Smooth muscle cell (in vitro differentiated cells): ENCODE measurements at regions not wholly inside any gene's neighbourhood (a gene's known extent, or its start where the extent isn't known, plus 50 kb on each side); places are given as distances from the start of the nearest gene placed in this dataset.

Source experiments
- DNase-seq: peaks from one replicate; lab custom pipeline; 2025; ENCODE audit not compliant: unreplicated experiment; lab: John Stamatoyannopoulos, UW
- H2AFZ ChIP-seq: fragments of 200-600 bp; sonication (generic); 2 replicates; pipeline ENCODE4 v1.6.0; 2016; ENCODE audit warnings: antibody characterized with exemption, low read depth, mild to moderate bottlenecking
- H3F3A ChIP-seq: fragments of 200-600 bp; sonication (generic); 2 replicates; pipeline ENCODE4 v1.6.0; 2017; ENCODE audit warnings: antibody characterized with exemption, low read depth
- H3K27ac ChIP-seq: fragments of 200-600 bp; sonication (generic); 2 replicates; pipeline ENCODE4 v1.5.1; 2016; ENCODE audit warnings: low read depth, mild to moderate bottlenecking
- H3K27me3 ChIP-seq: fragments of 200-600 bp; sonication (generic); 2 replicates; pipeline ENCODE4 v1.6.1; 2016; ENCODE audit warnings: low read depth, mild to moderate bottlenecking
- H3K36me3 ChIP-seq: fragments of 200-600 bp; sonication (generic); 2 replicates; pipeline ENCODE4 v1.5.1; 2016; ENCODE audit warnings: low read depth
- H3K4me1 ChIP-seq: fragments of 200-600 bp; sonication (generic); 2 replicates; pipeline ENCODE4 v1.5.1; 2016; ENCODE audit warnings: low read depth
- H3K4me2 ChIP-seq: fragments of 200-600 bp; sonication (generic); 2 replicates; pipeline ENCODE4 v1.6.0; 2016; ENCODE audit warnings: mild to moderate bottlenecking
- H3K4me3 ChIP-seq: fragments of 200-600 bp; sonication (generic); 2 replicates; pipeline ENCODE4 v1.5.1; 2016; ENCODE audit warnings: mild to moderate bottlenecking
- H3K79me2 ChIP-seq: fragments of 200-600 bp; sonication (generic); 2 replicates; pipeline ENCODE4 v1.6.0; 2016; ENCODE audit warnings: low read depth, mild to moderate bottlenecking
- H3K9ac ChIP-seq: fragments of 200-600 bp; sonication (generic); 2 replicates; pipeline ENCODE4 v1.6.0; 2016; ENCODE audit warnings: low read depth
- H3K9me3 ChIP-seq: fragments of 200-600 bp; sonication (generic); replicated peaks from 2 replicates; pipeline ENCODE4 v1.5.1; 2016; ENCODE audit warnings: low read depth
- H4K20me1 ChIP-seq: fragments of 200-600 bp; sonication (generic); 2 replicates; pipeline ENCODE4 v1.6.0; 2016; ENCODE audit warnings: low read depth
- CTCF ChIP-seq: fragments of 200-600 bp; sonication (generic); IDR thresholded peaks from 2 replicates; pipeline ENCODE4 v1.5.1; 2017; ENCODE audit warnings: borderline replicate concordance, mild to moderate bottlenecking, antibody characterized with exemption; ENCODE audit not compliant: insufficient read depth, poor library complexity, severe bottlenecking
- WGBS: methylation state at CpG from one replicate; pipeline ENCODE4 v1.1.7; 2016; ENCODE audit warnings: low lambda C conversion rate; 5-methylcytosine and 5-hydroxymethylcytosine counted together

GRCh38 chr9:7862170-7862569 lies 62.6 kb upstream of the DMAC1 start:
- H3K4me2 ChIP-seq, result no peak overlapping the region
- no peaks in the 10 kb centered on the region for H3K79me2 ChIP-seq
- H3K9ac ChIP-seq, result no peak overlapping the region
- no peak overlapping the region for H2AFZ ChIP-seq
- no peak for TF ChIP-seq CTCF
- no peak overlapping the region for H3K27ac ChIP-seq
- no peak for DNase-seq
- no peaks in the 10 kb centered on the region for H3K36me3 ChIP-seq
- H4K20me1 ChIP-seq, result no peaks in the 10 kb centered on the region
- H3K4me3 ChIP-seq, result no peak overlapping the region
- H3K27me3 ChIP-seq, result no peaks in the 10 kb centered on the region
- H3K9me3 ChIP-seq, result no peaks in the 10 kb centered on the region
- no peaks in the 10 kb centered on the region for H3F3A ChIP-seq
- H3K4me1 ChIP-seq, result no peaks in the 10 kb centered on the region
- WGBS, result 92% methylated on average over 2 of the region's 2 CpGs

- Histone ChIP-seq H3K36me3 (no peaks in the 10 kb centered on the region), H3K27me3 (no peaks in the 10 kb centered on the region), H3F3A (no peaks in the 10 kb centered on the region), H4K20me1 (no peaks in the 10 kb centered on the region), H3K9me3 (no peaks in the 10 kb centered on the region), H3K4me1 (no peaks in the 10 kb centered on the region), H2AFZ (no peak overlapping the region), H3K27ac (no peak overlapping the region), H3K79me2 (no peaks in the 10 kb centered on the region), H3K4me3 (no peak overlapping the region), H3K4me2 (no peak overlapping the region), H3K9ac (no peak overlapping the region)
- DNase-seq, result no peak
- no peak for TF ChIP-seq CTCF
- WGBS, result 76% methylated on average over 2 of the region's 2 CpGs
These were observed 61.5 kb upstream of the DMAC1 start for GRCh38 chr9:7861086-7861485.

GRCh38 chr9:7860335-7860709 lies 60.7 kb upstream of the DMAC1 start:
- Histone ChIP-seq H3K27me3 (no peaks in the 10 kb centered on the region), H3K27ac (no peak overlapping the region), H3K79me2 (no peaks in the 10 kb centered on the region), H4K20me1 (no peaks in the 10 kb centered on the region), H3K4me3 (no peak overlapping the region), H3K4me1 (no peaks in the 10 kb centered on the region), H3K9ac (no peak overlapping the region), H3K4me2 (no peak overlapping the region), H2AFZ (no peak overlapping the region), H3K36me3 (no peaks in the 10 kb centered on the region), H3F3A (no peaks in the 10 kb centered on the region), H3K9me3 (no peaks in the 10 kb centered on the region)
- 88% methylated on average over 1 of the region's 1 CpG for WGBS
- DNase-seq, result no peak
- TF ChIP-seq CTCF, result no peak

- no peaks in the 10 kb centered on the region for H3K9me3 ChIP-seq
- H3K27ac ChIP-seq, result no peak overlapping the region
- H3K4me1 ChIP-seq, result no peaks in the 10 kb centered on the region
- no peak overlapping the region for H3K4me3 ChIP-seq
- no peaks in the 10 kb centered on the region for H3K36me3 ChIP-seq
- no peaks in the 10 kb centered on the region for H3K27me3 ChIP-seq
- no peaks in the 10 kb centered on the region for H3K79me2 ChIP-seq
- no peaks in the 10 kb centered on the region for H3F3A ChIP-seq
- H4K20me1 ChIP-seq, result no peaks in the 10 kb centered on the region
- WGBS, result 91% methylated on average over 3 of the region's 3 CpGs
- no peak overlapping the region for H3K4me2 ChIP-seq
- DNase-seq, result no peak
- TF ChIP-seq CTCF, result no peak
- H3K9ac ChIP-seq, result no peak overlapping the region
- no peak overlapping the region for H2AFZ ChIP-seq
These were observed 60.2 kb upstream of the DMAC1 start for GRCh38 chr9:7859701-7860334.
